OCI-LY7 (cell line): ENCODE measurements at regions not wholly inside any gene's neighbourhood (a gene's known extent, or its start where the extent isn't known, plus 50 kb on each side); places are given as distances from the start of the nearest gene placed in this dataset.

Source experiments
- EZH2phosphoT487 ChIP-seq: fragments of 200-600 bp; sonication (generic); IDR thresholded peaks from 2 replicates; pipeline ENCODE4 v1.6.1; 2018; ENCODE audit warnings: low read depth, borderline replicate concordance, mild to moderate bottlenecking, mixed run types, antibody characterized with exemption, low read length, moderate library complexity, mixed read lengths
- TF ChIP-seq, protein P1 (sequence below): fragments of 200-600 bp; sonication (generic); conservative IDR thresholded peaks from 2 replicates; pipeline ENCODE4 v1.5.1; 2014; ENCODE audit warnings: mild to moderate bottlenecking, antibody characterized with exemption, low read length, moderate library complexity, mixed read lengths

DNA sequence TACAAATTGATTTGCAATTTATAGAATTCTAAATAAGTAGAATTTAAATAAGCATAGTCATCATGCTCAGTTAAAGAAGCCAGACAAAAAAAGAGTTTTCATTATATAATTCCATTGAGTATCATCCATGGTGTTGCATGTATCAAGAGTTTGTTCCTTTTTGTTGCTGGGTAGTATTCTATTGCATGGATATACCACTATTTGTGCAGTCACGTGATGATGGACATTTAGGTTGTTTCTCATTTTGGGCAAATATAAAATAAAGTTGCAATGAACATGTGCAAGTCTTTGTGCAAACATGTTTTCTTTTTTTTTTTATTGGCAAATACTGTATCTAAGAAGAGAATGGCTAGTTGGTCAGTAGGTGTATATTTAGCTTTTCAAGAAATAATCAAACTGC is 186.2 kb upstream of the FRMD6 start:
- TF ChIP-seq, protein P1, sequence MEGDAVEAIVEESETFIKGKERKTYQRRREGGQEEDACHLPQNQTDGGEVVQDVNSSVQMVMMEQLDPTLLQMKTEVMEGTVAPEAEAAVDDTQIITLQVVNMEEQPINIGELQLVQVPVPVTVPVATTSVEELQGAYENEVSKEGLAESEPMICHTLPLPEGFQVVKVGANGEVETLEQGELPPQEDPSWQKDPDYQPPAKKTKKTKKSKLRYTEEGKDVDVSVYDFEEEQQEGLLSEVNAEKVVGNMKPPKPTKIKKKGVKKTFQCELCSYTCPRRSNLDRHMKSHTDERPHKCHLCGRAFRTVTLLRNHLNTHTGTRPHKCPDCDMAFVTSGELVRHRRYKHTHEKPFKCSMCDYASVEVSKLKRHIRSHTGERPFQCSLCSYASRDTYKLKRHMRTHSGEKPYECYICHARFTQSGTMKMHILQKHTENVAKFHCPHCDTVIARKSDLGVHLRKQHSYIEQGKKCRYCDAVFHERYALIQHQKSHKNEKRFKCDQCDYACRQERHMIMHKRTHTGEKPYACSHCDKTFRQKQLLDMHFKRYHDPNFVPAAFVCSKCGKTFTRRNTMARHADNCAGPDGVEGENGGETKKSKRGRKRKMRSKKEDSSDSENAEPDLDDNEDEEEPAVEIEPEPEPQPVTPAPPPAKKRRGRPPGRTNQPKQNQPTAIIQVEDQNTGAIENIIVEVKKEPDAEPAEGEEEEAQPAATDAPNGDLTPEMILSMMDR = no peak
- TF ChIP-seq EZH2phosphoT487 = no peak
